ENCODE measurements at regions not wholly inside any gene's neighbourhood (a gene's known extent, or its start where the extent isn't known, plus 50 kb on each side); places are given as distances from the start of the nearest gene placed in this dataset.

GRCh38 chr20:20887593-20888265 is 175.3 kb upstream of the RALGAPA2 start:
- DNase-seq (ENCODE audit: low read depth): no peak

GRCh38 chr20:20881808-20882207 is 169.4 kb upstream of the RALGAPA2 start:
- no peak for DNase-seq (ENCODE audit: low read depth)

DNA sequence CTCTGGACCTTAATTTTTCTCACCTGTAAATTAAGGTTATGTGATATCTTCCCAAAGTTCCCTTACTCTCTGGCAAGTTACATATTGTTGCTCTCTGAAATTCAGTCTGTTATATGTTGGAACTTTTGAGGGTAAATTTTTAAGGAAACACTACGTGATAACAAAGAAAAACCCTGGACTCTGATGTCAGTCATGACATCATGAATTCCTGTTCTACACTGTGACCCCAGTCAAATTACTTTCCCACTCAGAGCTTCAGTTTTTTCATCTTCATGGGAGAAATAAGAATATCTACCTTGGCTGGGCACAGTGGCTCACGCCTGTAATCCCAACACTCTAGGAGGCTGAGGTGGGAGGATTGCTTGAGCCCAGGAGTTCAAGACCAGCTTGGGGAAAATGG is 164.6 kb upstream of the RALGAPA2 start:
- DNase-seq (ENCODE audit: low read depth): no peak

- DNase-seq (ENCODE audit: low read depth): no peak
These were observed 163.3 kb upstream of the RALGAPA2 start for GRCh38 chr20:20875716-20876115.

DNA sequence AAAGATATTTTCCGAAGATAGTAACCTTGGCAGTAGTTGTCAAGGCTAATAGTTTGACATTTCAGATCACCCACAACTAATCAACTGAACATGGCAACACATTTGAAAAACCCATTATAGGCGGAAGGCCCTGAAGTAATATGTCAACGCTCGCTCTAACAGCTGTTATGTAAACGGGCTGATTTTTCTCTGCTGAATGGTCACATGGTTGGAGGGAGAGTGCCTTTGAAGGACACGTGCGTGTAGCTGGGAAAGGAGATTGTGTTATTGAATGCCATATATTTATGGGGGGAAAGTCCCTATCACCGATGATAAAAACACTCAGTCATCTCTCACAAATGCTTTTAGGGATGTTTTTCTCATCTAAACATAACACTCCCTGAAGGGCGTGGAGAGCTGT is 160.0 kb upstream of the RALGAPA2 start:
- DNase-seq (ENCODE audit: low read depth): no peak

DNA sequence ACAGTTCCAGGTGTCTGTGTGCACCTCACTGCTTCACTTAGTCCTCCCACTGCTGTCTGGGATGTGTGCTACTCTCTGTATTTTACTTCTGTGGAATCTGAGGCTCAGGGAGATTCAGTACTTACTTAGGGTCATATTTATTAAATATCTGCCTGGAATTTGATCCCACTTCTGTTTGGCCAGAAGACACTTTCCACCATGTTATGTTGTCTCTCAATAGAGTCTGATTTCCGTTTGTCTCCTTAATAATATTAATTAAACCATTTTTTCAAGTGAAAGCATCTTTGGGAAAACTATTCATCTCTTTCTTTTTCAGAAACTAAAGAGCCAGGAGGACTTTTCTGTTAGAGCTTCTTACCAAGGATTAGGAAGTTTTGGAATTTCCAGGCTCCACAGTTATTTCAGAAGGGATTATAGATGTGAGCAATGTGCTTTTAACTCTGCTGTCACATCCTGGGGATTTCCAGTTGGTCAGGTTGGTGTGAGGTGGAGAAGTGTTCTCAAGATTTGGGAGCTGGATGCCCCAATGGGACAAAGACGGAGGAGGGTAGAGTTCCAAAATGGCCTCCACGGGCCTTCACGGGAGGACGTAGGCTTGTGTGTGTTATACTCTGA is 156.8 kb upstream of the RALGAPA2 start:
- DNase-seq (ENCODE audit: low read depth): no peak

DNA sequence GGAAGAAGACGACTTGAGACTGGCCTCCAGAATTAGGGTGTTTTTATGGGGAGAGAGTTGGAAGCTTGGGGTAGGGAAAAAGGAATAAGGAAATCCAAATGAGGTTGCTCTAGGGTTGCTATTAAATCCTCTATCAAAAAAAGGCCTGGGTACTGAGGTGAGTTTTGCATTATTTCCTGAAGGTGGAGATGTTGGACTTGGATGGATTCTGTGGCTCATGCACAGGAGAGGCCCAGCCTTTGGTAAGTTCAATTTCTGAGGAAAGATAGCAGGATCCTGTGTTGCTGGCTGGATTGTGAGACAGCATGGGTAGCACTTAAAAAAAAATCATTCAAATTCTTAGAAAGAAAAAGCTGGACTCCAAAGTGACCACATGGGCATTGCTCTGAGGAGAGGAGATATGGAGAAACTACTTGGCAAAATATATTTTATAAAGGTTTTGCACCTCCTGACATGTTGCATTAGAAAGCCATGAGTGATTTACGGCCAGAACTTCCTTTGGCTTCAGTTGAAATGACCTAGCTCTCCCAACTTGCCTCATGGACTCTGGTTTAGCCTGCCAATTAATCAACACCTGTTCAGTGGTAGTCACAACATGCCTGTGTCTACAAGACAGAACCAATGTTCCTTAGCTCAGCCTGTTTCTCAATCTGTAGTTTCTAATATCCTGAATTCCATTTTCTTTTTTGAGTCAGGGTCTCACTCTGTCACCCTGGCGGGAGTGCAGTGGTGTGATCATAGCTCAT is 152.1 kb upstream of the RALGAPA2 start:
- DNase-seq (ENCODE audit: low read depth): peak; percentile 3

GRCh38 chr20:20860078-20860806 is 147.8 kb upstream of the RALGAPA2 start:
- peak; percentile 88 for DNase-seq (ENCODE audit: low read depth)

DNA sequence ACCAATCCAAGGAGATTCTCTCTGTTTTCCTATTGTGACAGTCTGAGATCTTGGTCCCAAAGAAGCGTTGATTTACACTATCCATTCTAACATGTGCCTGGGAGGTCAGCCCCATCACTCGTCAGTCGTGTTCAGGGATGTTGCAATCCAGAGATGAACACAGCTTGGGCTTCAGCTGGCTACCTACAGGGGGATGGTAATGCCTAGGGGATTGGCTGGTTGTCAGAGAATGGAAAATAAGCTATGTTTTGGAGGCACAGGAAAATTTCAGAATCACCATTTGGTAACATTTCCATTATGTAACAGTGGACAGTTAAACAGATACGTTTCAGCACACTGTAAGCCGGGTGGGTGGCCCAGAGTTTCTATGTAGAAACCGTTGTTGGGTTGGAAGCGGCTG is 147.1 kb upstream of the RALGAPA2 start:
- DNase-seq (ENCODE audit: low read depth): no peak

- no peak for DNase-seq (ENCODE audit: low read depth)
These were observed 144.5 kb upstream of the RALGAPA2 start for GRCh38 chr20:20856956-20857355.

GRCh38 chr20:20856306-20856705 is 143.9 kb upstream of the RALGAPA2 start:
- DNase-seq (ENCODE audit: low read depth): no peak

GRCh38 chr20:20851385-20851784 is 138.9 kb upstream of the RALGAPA2 start:
- no peak for DNase-seq (ENCODE audit: low read depth)

GRCh38 chr20:20850407-20850806 is 138.0 kb upstream of the RALGAPA2 start:
- no peak for DNase-seq (ENCODE audit: low read depth)

- DNase-seq (ENCODE audit: low read depth): no peak
These were observed 136.7 kb upstream of the RALGAPA2 start for GRCh38 chr20:20849161-20849560.

DNA sequence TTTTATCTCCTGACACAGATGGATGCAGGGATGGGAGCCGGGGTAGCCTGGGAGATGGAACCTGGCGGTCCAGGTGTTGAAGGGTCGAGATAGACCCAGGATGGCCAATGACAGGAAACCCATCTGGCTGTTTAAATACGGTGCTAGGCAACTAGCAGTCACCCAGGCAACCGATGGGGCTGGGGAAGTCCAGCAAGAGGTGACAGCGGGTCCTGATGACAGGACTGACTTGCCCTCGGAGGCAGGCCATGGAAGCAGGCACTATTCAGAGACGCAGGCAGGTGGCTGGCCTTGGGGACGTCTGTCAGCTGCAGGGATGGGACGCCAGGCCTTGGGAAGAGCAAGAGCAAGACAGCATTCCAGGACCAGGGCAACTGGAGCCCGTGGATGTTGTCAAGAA is 135.4 kb upstream of the RALGAPA2 start:
- no peak for DNase-seq (ENCODE audit: low read depth)

GRCh38 chr20:20843982-20844381 is 131.5 kb upstream of the RALGAPA2 start:
- no peak for DNase-seq (ENCODE audit: low read depth)

GRCh38 chr20:20839771-20840170 is 127.3 kb upstream of the RALGAPA2 start:
- DNase-seq (ENCODE audit: low read depth): no peak

- peak; percentile 28 for DNase-seq (ENCODE audit: low read depth)
These were observed 125.2 kb upstream of the RALGAPA2 start for GRCh38 chr20:20837574-20838021.

- no peak for DNase-seq (ENCODE audit: low read depth)
These were observed 124.4 kb upstream of the RALGAPA2 start for GRCh38 chr20:20836836-20837235.

- DNase-seq (ENCODE audit: low read depth): no peak
These were observed 123.5 kb upstream of the RALGAPA2 start for GRCh38 chr20:20835897-20836296.

GRCh38 chr20:20834008-20834407 is 121.6 kb upstream of the RALGAPA2 start:
- DNase-seq (ENCODE audit: low read depth): no peak

DNA sequence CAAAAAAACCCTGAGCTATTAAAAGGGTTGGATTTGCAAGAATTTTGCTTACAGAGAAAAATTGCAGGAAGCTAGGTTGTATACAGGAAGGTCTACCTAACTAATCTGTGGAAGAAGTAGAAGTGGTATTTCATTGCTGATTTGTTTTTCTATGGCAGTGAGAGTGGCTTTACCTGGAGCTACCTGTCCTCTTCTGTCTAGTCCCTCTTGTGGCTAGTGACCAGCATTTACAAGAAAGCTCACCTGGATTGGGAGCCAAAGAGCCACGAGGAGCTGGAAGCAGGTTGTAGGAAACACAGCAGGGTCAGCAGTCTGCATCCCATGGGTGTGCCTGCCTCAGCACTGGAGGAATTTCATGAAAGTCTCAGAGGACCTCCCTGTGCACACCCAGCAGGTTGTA is 120.3 kb upstream of the RALGAPA2 start:
- DNase-seq (ENCODE audit: low read depth): no peak
